HepG2 (cell line): ENCODE measurements at regions not wholly inside any gene's neighbourhood (a gene's known extent, or its start where the extent isn't known, plus 50 kb on each side); places are given as distances from the start of the nearest gene placed in this dataset.

Experiments
- ATAC-seq: fragments of 200-7000 bp; cut with Tn5 transposase; 3 replicates; pipeline ENCODE4 v1.9.1; 2020; ENCODE audit warnings: mild to moderate bottlenecking, moderate library complexity
- BruUV-seq: library from RNA; stranded (reverse); fragments of 400-500 nt; replicated peaks from 2 replicates; lab custom pipeline; 2021; lab: Mats Ljungman, UMichigan
- CTCF ChIA-PET: fragments of 300-600 bp; formaldehyde crosslinking; extraction: SDS; loops from one replicate; lab custom pipeline; 2021; ENCODE audit warnings: low total read pairs, inconsistent platforms, low intra/inter-chr PET ratio; lab: Yijun Ruan, JAX
- POLR2A ChIA-PET: fragments of 350-600 bp; sonication (Branson Sonifier 250); formaldehyde crosslinking; loops from one replicate; lab custom pipeline; 2020; ENCODE audit warnings: antibody characterized with exemption, inconsistent platforms; lab: Yijun Ruan, JAX
- DNase-seq: peaks from one replicate; pipeline ENCODE4 v3.0.0-alpha.2; 2015; ENCODE audit warnings: low spot score
- FAIRE-seq: peaks from 3 replicates; lab custom pipeline; 2011; peaks lifted over from hg19 to GRCh38; lab: Jason Lieb, UNC
- H2AFZ ChIP-seq: one replicate; pipeline ENCODE4 v1.6.1; 2011; ENCODE audit warnings: low read length, inconsistent platforms
- H3K27ac ChIP-seq: fragments of 300-600 bp; 3 replicates; pipeline ENCODE4 v1.8.0; 2011; ENCODE audit warnings: mixed run types, mild to moderate bottlenecking, mixed read lengths, low read length, inconsistent platforms; ENCODE audit not compliant: insufficient read depth; ENCODE audit errors: extremely low read length
- H3K27me3 ChIP-seq, 2 experiments: fragments of 200-600 bp in 1 of 2; 2 replicates in 1 of 2; 3 replicates in 1 of 2; pipeline versions ENCODE4 v1.6.0 to v1.8.0; 2011; ENCODE audit warnings: low read length in 2 of 2, mild to moderate bottlenecking in 2 of 2, moderate library complexity in 2 of 2, inconsistent platforms in 1 of 2; ENCODE audit not compliant: insufficient read depth in 2 of 2, control insufficient read depth in 1 of 2
- H3K36me3 ChIP-seq, 2 experiments: fragments of 200-600 bp in 1 of 2; replicated peaks in 1 of 2; 2 replicates in 1 of 2; 3 replicates in 1 of 2; pipeline versions ENCODE4 v1.5.1 to v1.8.0; 2011; ENCODE audit warnings: low read length in 2 of 2, inconsistent platforms in 1 of 2; ENCODE audit not compliant: insufficient read depth in 2 of 2, control insufficient read depth in 1 of 2
- H3K4me1 ChIP-seq: 2 replicates; pipeline ENCODE4 v1.5.1; 2012; ENCODE audit warnings: low read length, inconsistent platforms; ENCODE audit not compliant: insufficient read depth
- H3K4me2 ChIP-seq: 2 replicates; pipeline ENCODE4 v1.6.0; 2011; ENCODE audit warnings: low read depth, low read length, inconsistent platforms
- H3K4me3 ChIP-seq, 3 experiments: fragments of 200-600 bp in 1 of 3; sonication (generic), shearing (Covaris generic) in 1 of 3; replicated peaks in 1 of 3; 2 replicates each; pipeline ENCODE4 v1.5.1; 2011 to 2016; ENCODE audit warnings: low read length in 3 of 3, inconsistent platforms in 2 of 3, low read depth in 2 of 3, mild to moderate bottlenecking in 2 of 3, control low read depth in 1 of 3, mixed read lengths in 1 of 3; ENCODE audit not compliant: insufficient read depth in 1 of 3
- H3K79me2 ChIP-seq: one replicate; pipeline ENCODE4 v1.6.1; 2011; ENCODE audit warnings: low read length, inconsistent platforms; ENCODE audit not compliant: insufficient read depth
- H3K9ac ChIP-seq: 2 replicates; pipeline ENCODE4 v1.6.0; 2011; ENCODE audit warnings: mild to moderate bottlenecking, low read depth, low read length, inconsistent platforms; ENCODE audit not compliant: insufficient read depth
- H3K9me3 ChIP-seq: 2 replicates; pipeline ENCODE4 v1.5.1; 2012; ENCODE audit warnings: mild to moderate bottlenecking, low read length
- H4K20me1 ChIP-seq: 2 replicates; pipeline ENCODE4 v1.6.0; 2011; ENCODE audit warnings: inconsistent platforms, mild to moderate bottlenecking, low read length, moderate library complexity; ENCODE audit not compliant: insufficient read depth
- BCL3 ChIP-seq: sonication (generic); formaldehyde crosslinking; IDR thresholded peaks from 2 replicates; pipeline ENCODE4 v1.5.1; 2020; ENCODE audit warnings: mild to moderate bottlenecking, missing genetic modification reagents, moderate library complexity
- CEBPG ChIP-seq: IDR thresholded peaks from 2 replicates; pipeline ENCODE4 v1.6.1; 2016
- MBNL3 ChIP-seq: fragments of 250-450 bp; sonication (Bioruptor Pico); conservative IDR thresholded peaks from 2 replicates; pipeline ENCODE4 v1.8.0; 2022; ENCODE audit warnings: mild to moderate bottlenecking, inconsistent platforms
- MZF1 ChIP-seq: sonication (generic); formaldehyde crosslinking; IDR thresholded peaks from 2 replicates; pipeline ENCODE4 v1.8.1; 2023; ENCODE audit warnings: mild to moderate bottlenecking, missing genetic modification reagents, borderline replicate concordance
- TERF1 ChIP-seq: sonication (generic); formaldehyde crosslinking; IDR thresholded peaks from 2 replicates; pipeline ENCODE4 v1.8.0; 2022; ENCODE audit warnings: mild to moderate bottlenecking, missing genetic modification reagents, moderate library complexity
- ZFAT ChIP-seq: sonication (generic); formaldehyde crosslinking; conservative IDR thresholded peaks from 2 replicates; pipeline ENCODE4 v1.8.1; 2023; ENCODE audit warnings: missing genetic modification reagents, inconsistent platforms
- ZMYM2 ChIP-seq: sonication (generic); formaldehyde crosslinking; IDR thresholded peaks from 2 replicates; pipeline ENCODE4 v1.8.0; 2022; ENCODE audit warnings: mild to moderate bottlenecking, missing genetic modification reagents
- WGBS: methylation state at CpG from one replicate; pipeline ENCODE4 v1.1.6; 2017; ENCODE audit warnings: low lambda C conversion rate; 5-methylcytosine and 5-hydroxymethylcytosine counted together
- in situ Hi-C: cut with HindIII; loops from 2 replicates; pipeline ENCODE4 v1.10.0; 2017; ENCODE audit warnings: low pct_unique_long_range_greater_than_20kb; ENCODE audit not compliant: extremely low pct_ligation_motif_present
- intact Hi-C: fragments of 100-400 bp; cut with micrococcal nuclease; formaldehyde crosslinking; loops from one replicate; pipeline ENCODE4 v1.10.0; 2022; ENCODE audit not compliant: unreplicated experiment
- TF ChIP-seq, protein P1 (sequence below): sonication (generic); formaldehyde crosslinking; IDR thresholded peaks from 2 replicates; pipeline ENCODE4 v1.4.0; 2020; ENCODE audit warnings: missing genetic modification reagents

GRCh38 chr2:12083081-12083581 lies 336.7 kb downstream of the LPIN1 start:
- no peak for ATAC-seq
- 65% methylated on average over 9 of the region's 9 CpGs for WGBS

DNA sequence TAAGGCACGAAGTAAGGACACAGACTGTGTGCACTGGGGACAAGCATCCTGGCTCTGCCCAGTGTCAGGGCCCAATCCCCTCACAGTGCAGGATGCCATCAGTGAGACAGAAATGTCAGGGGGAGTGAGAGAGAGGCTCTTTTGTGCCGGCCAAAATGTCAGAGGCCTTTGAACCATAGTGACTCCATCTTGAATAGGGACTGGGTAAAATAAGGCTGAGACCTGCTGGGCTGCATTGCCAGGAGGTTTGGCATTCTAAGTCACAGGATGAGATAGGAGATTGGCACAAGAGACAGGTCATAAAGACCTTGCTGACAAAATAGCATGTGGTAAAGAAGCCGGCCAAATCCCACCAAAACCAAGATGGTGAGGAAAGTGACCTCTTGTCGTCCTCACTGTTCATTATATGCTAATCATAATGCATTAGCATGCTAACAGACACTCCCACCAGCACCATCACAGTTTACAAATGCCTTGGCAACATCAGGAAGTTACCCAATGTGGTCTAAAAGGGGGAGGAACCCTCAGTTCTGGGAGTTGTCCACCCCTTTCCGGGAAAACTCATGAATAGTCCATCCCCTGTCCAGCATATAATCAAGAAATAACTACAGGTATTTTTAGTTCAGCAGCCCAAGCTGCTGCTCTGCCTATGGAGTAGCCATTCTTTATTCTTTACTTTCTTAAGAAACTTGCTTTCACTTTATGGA lies 337.4 kb downstream of the LPIN1 start:
- Histone ChIP-seq H3K27ac (no peak overlapping the region), H4K20me1 (no peaks in the 10 kb centered on the region), H3K79me2 (no peaks in the 10 kb centered on the region), H3K9ac (no peak overlapping the region), H3K9me3 (no peaks in the 10 kb centered on the region), H3K27me3 (peaks cover 0 to 16% of the 10 kb centered on the region in 2 experiments; a peak in 2 of 5 replicates), H3K36me3 (no peaks in the 10 kb centered on the region), H2AFZ (no peak overlapping the region), H3K4me2 (no peak overlapping the region), H3K4me1 (no peaks in the 10 kb centered on the region), H3K4me3 (no peak overlapping the region)
- no TSS peak for BruUV-seq
- intact Hi-C loops (no loop called here), in situ Hi-C loops (no loop called here)
- FAIRE-seq (no peak), DNase-seq (no peak), ATAC-seq (no peak)
- POLR2A ChIA-PET = no interaction called here
- CTCF ChIA-PET = no interaction called here
- 25% methylated on average over 5 of the region's 5 CpGs for WGBS
- TF ChIP-seq ZFAT (CRISPR knock-in tag) = no peak
- no peak for TF ChIP-seq TERF1
- TF ChIP-seq, protein P1, sequence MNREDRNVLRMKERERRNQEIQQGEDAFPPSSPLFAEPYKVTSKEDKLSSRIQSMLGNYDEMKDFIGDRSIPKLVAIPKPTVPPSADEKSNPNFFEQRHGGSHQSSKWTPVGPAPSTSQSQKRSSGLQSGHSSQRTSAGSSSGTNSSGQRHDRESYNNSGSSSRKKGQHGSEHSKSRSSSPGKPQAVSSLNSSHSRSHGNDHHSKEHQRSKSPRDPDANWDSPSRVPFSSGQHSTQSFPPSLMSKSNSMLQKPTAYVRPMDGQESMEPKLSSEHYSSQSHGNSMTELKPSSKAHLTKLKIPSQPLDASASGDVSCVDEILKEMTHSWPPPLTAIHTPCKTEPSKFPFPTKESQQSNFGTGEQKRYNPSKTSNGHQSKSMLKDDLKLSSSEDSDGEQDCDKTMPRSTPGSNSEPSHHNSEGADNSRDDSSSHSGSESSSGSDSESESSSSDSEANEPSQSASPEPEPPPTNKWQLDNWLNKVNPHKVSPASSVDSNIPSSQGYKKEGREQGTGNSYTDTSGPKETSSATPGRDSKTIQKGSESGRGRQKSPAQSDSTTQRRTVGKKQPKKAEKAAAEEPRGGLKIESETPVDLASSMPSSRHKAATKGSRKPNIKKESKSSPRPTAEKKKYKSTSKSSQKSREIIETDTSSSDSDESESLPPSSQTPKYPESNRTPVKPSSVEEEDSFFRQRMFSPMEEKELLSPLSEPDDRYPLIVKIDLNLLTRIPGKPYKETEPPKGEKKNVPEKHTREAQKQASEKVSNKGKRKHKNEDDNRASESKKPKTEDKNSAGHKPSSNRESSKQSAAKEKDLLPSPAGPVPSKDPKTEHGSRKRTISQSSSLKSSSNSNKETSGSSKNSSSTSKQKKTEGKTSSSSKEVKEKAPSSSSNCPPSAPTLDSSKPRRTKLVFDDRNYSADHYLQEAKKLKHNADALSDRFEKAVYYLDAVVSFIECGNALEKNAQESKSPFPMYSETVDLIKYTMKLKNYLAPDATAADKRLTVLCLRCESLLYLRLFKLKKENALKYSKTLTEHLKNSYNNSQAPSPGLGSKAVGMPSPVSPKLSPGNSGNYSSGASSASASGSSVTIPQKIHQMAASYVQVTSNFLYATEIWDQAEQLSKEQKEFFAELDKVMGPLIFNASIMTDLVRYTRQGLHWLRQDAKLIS (CRISPR knock-in tag) = no peak
- no peak for TF ChIP-seq ZMYM2 (CRISPR knock-in tag)
- TF ChIP-seq MBNL3 (CRISPR knock-in tag) = no peak
- no peak for TF ChIP-seq MZF1 (CRISPR knock-in tag)

More at GRCh38 chr2:12083081-12083581, 336.7 kb downstream of the LPIN1 start:
- POLR2A ChIA-PET = no interaction called here
- peaks cover 0 to 16% of the 10 kb centered on the region in 2 experiments; a peak in 2 of 5 replicates for H3K27me3 ChIP-seq
- H3K27ac ChIP-seq = no peak overlapping the region
- H3K9me3 ChIP-seq = no peaks in the 10 kb centered on the region
- no peak overlapping the region for H3K4me2 ChIP-seq
- H3K4me3 ChIP-seq = no peak overlapping the region
- TF ChIP-seq CEBPG = no peak
- no peak for TF ChIP-seq BCL3 (CRISPR knock-in tag)
- in situ Hi-C loops (no loop called here), intact Hi-C loops (no loop called here)
- H3K9ac ChIP-seq = no peak overlapping the region
- DNase-seq = no peak
- no peaks in the 10 kb centered on the region for H4K20me1 ChIP-seq
- H2AFZ ChIP-seq = no peak overlapping the region
- H3K79me2 ChIP-seq = no peaks in the 10 kb centered on the region
- H3K4me1 ChIP-seq = no peaks in the 10 kb centered on the region
- no peak for FAIRE-seq
- CTCF ChIA-PET = no interaction called here
- no peaks in the 10 kb centered on the region for H3K36me3 ChIP-seq
- BruUV-seq = no TSS peak
